Skeletal muscle cell (primary cell): ENCODE measurements at regions not wholly inside any gene's neighbourhood (a gene's known extent, or its start where the extent isn't known, plus 50 kb on each side); places are given as distances from the start of the nearest gene placed in this dataset.

Experiments
- DNase-seq: peaks from one replicate; pipeline ENCODE4 v3.0.0-alpha.2; 2010; ENCODE audit warnings: low read depth
- H3K4me3 ChIP-seq: 2 replicates; pipeline ENCODE4 v1.5.1; 2011; ENCODE audit warnings: low read depth, mild to moderate bottlenecking, control low read depth, low read length, moderate library complexity

DNA sequence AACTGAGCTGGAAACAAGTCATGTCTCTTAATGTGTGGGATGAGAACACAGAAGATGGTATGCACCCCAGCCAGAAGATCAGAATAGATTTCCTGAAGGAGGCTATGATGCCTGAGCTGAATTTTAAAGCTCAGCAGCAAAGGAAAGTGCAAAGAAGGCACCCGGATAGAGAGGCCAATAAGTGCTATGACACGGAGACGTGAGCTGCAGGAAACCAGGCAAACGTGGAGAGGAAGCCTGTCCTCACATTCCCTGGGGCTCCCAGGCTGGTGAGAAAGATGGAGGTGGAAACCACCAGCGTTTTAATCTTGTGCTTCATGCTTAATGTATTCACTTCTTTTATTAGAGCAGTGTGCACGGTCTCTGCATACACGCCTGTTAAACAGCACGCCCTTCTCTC lies 302.1 kb downstream of the HAPSTR1 start:
- DNase-seq = no peak
- H3K4me3 ChIP-seq = no peak overlapping the region

DNA sequence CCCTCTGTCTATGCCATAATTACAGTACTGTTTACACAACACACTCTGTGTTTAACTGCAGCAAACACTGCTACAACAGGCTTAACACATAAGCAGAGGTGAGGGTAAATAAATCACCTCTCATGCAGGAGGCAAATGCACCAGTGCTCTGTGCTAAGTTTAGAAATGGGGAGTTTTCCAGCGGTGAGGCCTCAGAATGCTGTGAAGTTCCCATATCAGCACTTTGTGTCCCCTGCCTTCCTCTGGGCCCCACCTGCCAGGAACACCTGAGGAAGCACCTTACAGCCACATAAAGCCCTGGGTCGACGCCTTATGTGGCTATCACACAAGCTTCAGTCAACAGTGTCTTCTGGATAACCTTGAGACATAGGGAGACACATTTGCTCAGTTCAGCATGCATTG lies 304.5 kb downstream of the HAPSTR1 start:
- H3K4me3 ChIP-seq = no peak overlapping the region
- no peak for DNase-seq

DNA sequence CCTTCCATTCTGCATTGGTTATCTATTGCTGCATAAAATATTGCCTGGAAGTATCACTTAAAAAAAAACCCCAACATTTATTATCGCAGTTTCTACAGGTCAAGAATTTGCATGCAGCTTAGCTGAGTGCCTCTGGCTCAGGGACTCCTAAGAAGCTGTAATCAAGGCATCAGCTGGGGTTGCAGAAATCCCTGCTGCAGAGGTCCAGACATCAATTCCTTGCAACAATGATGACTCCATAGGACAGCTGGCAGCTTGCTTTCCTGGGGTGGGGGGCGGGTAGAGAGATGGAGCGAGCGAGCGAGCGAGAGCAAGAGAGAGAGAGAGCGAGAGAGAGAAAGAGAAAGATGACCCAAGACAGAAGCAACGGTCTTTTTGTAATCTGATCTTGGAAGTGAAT lies 308.1 kb downstream of the HAPSTR1 start:
- no peak overlapping the region for H3K4me3 ChIP-seq
- no peak for DNase-seq

DNA sequence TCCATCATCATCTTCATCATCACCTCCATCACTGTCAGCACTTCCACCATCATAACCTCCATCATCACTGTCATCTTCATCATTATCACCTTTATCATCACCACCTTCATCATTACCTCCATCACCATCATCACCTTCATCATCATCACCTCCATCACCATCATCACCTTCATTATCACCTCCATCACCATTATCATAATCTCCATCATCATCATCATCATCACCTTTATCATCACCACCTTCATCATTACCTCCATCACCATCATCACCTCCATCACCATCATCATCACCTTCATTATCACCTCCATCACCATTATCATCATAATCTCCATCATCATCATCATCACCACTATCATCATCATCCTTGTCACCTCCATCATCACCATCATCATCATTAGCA lies 309.7 kb downstream of the HAPSTR1 start:
- H3K4me3 ChIP-seq = no peak overlapping the region
- no peak for DNase-seq

DNA sequence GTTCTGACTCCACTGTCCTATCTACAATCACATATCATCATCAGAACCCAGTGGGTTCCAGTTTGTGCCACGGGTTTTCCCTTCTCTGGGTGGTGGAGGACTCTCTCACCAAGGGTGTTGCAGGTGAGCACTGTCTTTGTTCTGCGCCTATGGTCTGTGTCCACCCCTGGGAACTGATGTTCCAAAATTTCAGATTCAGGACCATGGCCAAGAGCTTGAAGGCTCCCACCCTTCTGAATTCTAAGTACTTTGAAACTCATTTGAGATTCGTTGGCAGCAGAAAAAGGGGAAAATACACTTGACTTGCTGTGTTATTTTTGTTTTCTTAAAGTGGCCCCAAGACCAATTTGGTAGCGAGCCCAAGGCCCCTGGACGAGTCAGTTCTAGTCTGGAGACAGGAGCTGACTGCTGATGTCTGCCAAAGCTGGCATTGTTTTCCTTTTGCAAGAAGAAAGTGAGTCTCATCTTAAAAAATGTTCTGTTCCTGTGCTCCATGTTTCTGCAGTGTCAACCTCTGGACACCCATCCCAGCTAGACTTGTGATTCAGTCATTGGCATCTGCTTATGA lies 310.9 kb downstream of the HAPSTR1 start:
- no peak for DNase-seq
- no peak overlapping the region for H3K4me3 ChIP-seq

DNA sequence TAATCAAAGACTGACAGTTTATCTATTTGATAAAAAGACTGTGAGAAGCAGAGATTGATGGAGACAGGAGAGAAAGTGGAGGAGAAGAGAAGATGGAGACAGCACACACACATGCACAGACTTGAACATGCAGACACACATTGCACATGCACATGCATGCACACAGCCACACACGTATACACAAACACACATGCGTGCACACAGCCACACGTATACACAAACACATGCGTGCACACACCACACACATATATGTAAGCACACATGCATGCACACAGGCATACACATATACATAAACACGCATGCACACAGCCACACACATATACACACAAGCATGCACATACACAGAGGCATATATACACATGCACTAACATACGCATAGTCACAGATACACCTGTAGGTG lies 313.4 kb downstream of the HAPSTR1 start:
- H3K4me3 ChIP-seq = no peak overlapping the region
- DNase-seq = no peak

DNA sequence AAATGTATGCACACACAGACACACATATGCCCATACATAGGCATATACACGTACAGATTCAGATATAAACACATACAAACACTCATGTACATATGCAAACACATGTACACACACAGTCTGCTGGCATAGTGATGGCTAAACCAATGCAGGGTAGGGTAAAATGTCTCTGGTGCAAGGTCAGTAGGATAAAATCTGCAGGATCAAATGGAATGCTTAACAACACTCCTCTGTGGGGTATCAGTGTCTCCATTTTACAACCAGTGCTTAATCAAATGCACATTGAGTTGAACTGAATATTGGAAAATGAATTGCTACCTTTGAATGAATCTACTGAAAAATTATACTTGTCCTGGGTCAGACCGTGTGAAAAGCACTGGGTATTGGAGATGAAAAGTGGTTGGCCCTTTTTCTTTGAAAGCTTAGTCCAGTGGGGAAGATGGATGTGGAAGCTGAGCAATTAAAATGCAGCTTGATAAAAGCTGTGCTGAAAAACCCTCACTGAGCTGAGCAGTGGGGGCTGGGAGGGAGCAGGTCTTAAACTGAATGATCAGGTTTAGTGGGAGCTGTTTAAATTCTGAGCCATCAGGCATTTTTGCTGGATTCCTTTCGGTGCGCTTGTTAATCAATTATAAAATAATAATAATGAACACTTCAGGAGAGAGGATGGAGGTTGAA lies 314.7 kb downstream of the HAPSTR1 start:
- DNase-seq = no peak
- no peak overlapping the region for H3K4me3 ChIP-seq

DNA sequence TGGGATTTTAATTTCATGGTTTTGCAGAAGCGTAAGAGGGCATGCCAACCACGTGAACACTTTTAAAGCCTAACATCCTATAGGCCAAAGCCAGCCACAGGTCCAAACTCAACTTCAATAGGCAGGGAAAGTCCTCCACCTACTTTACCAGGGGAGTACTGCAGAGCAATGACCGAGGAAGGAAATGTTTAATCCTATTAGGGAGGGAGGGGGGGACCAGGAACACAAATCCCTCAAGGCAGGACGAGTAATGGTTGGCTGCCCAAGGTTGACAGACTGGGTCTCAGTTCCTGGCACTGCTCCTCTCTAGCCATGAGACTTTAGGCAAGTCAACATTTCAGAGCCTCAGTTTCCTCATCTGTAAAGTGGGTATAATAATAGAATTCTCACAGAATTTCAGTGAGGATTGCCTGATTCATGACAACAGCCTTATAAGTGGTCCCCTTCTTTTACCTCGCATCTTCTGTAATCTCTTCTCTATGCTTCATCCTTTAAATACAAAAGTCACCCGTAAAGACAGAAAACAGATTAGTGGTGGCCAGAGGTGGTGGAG lies 315.8 kb downstream of the HAPSTR1 start:
- no peak overlapping the region for H3K4me3 ChIP-seq
- DNase-seq = no peak

DNA sequence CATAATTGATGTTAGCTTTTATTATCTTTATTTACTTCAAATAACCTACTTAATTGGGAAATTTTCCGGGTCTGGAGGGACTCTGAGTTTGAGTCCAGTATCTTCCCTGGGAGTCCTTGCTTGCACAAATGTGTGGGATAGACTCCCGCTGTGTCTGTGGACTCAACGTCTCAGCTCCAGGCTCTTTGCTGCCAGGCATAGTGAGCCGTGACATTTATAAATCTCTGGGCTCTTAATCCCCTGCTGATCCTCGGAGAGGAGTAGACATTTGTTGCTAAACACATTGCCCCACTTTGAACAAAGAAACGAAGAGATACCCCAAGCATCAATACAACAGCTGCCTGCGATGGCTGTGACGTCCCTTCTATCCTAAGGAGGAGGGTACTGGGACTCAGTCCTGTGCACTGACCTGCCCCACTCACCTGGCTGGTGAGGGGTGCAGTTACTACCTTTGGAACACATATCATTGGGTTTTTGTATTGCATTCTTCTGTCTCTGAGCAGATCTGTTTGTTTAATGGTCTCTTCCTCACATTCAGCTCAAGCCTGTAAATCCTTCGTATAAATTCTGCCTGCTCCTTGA lies 316.9 kb downstream of the HAPSTR1 start:
- no peak for DNase-seq
- H3K4me3 ChIP-seq = no peak overlapping the region

DNA sequence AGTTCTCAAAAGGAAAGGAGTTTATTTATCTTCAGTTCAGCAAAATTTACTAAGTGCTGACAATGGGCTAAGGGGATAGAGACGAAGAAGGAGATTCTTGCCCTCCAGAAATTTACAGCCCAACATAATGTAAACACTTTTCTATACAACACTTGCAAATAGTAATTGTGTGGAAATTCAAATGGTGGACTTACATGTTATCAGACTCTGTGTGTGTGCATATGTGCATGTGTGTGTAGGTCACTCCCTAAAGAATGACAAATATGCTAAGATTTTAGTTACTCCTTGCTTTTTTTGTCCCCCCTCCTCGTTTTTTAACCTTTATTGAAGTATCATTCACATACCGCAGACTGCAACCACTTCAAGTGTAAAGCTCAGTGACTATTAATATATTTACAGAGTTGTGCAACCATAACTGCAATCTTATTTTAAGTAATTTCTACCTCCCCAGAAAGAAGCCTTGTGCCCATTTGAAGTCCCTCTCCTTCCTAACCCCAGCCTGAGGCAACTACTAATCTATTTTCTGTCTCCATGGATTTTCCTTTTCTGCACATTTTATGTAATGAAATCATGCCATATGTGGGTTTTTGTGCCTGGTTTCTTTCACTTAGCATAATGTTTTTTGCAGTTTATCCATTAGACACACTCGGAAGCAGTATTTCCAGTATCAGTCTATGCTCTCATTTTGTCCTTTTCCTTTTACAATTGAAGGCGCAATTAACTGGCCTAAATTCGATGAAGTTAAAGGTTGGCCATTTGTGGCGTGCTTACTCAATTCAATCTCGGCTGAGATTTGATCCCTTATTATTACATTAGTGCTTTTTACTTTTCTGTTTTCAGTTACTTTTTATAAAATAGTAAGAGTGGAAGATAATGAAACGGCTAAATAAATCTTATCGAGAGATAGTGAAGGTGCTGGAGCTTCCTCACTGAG lies 318.4 kb downstream of the HAPSTR1 start:
- H3K4me3 ChIP-seq = no peak overlapping the region
- no peak for DNase-seq

DNA sequence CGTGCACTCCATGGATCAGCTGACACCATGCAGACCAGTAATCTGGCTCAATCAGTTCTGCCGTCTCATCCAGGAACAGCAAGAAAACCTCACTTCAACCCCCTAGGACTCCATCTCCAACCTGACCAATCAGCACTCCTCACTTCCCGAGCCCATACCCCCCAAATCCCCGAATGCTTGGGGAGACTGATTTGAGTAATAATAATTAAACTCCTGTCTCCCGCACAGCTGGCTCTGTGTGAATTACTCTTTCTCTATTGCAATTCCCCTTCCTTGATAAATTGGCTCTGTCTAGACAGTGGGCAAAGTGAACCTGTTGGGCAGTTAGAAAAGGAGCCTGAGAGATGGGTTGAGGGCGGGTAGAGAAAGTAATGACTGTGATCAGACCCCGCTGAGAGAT lies 320.0 kb downstream of the HAPSTR1 start:
- H3K4me3 ChIP-seq = no peak overlapping the region
- no peak for DNase-seq

DNA sequence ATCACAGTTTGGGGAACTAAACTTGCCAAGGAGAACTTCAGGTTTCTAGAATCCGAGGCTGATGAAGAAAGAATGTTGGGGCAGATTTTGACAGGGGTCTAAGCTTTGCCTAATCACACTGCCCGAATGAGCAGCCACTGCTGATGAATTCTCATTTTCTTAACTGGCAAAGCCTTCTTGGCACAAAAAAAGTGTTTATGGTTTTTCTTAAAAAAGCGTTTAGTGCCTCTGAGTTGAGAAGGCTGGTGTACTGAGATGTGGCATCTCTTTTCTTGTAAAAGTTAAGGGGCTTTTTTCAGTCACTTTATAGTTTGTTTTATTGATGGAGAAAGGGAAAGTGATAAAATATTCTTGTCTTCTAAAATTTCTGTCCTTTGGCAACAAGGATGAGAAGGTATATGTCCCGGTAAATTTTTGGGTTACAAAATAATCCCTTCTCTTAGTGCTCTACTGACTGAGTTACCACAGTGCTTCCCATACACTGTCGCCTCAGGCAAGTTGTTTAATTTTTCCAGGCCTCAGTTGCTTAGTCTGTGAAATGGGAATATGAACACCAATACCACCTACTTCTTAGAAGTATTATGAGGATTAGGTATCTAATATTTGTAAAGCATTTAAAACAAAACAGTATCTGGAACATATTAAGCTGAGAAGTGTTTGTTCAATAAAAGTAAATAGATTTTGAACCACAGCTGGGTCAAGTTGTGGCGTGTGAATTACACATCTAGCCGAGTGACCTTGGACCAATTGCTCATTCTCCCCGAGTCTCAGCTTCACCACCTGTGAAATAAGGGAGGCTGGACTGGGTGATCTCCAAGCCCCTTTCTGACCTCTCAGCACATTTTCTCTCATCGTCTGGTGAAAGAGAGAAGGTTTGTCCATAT lies 320.8 kb downstream of the HAPSTR1 start:
- no peak for DNase-seq
- H3K4me3 ChIP-seq = no peak overlapping the region

DNA sequence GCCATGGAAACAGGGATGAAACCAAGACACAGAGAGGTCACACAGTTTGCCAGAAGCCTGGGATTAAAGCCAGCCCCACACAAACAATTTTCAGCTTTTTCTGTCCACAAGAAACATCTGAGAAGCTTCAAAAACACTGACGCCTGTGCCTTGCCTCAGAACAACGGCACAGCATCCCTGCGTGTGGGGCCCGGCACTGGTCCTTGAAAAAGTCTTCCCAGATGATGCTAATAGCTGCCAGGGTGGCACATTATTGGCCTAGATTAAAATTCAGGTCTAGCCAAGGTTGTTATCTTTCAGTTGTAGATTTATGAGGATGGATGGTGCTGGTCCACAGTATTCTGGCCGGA lies 321.4 kb downstream of the HAPSTR1 start:
- no peak overlapping the region for H3K4me3 ChIP-seq
- DNase-seq = no peak

DNA sequence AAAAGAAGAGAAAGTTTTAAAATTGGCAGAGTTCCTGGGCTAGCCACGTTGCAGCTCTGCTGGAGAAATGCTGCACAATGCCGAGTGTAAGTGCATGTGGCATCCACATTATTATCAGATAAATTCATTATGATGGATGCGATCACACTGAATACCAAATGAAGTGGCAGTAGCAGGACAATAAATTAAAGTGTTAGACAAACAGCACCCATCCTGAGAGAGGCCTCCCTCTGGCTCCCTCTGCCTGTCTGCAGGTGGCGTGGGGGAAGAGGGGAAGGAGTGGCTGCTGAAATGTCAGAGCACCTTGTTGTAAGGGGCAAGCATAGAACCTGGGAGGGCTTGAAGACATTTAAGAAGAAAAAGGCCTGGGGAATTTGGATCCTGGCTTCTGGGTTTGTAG lies 324.1 kb downstream of the HAPSTR1 start:
- H3K4me3 ChIP-seq = no peak overlapping the region
- DNase-seq = no peak

DNA sequence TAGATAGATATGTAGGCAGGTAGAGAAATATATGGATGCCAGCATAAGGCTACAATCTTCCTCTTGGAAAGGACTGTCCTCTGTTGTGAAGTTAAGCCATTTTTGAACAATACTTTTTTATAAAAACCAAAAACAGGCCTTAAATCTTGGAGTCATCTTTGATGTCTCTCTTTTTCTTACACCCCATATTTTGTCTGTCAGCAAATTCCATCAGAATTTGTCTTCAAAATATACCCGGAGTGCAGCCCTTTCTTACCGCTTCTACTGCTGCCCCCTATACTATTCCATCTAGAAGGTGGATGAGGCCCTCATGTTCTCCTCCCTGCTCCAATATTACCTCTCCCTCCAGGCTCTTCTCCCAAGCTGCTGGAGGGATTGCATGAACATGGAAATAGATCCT lies 326.5 kb downstream of the HAPSTR1 start:
- DNase-seq = no peak
- H3K4me3 ChIP-seq = no peak overlapping the region

DNA sequence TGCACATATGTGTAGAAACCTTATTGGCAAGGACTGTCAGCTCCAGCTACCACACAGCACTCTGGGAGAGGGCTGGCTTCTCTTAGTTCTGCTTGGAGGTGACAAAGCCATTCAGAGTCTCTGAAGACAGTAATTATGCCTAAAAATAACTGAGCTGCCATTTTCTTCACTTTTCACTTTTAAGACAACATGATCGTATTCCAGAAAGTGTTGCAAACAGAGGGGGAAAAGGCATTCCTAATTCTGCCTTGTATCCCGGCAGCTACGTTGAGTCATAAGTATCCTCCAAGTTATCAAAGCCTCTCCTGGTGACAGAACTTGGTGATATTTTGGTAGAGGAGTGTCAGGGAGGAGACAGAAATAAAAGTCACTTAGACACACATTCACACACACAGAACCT lies 327.7 kb downstream of the HAPSTR1 start:
- DNase-seq = no peak
- no peak overlapping the region for H3K4me3 ChIP-seq

DNA sequence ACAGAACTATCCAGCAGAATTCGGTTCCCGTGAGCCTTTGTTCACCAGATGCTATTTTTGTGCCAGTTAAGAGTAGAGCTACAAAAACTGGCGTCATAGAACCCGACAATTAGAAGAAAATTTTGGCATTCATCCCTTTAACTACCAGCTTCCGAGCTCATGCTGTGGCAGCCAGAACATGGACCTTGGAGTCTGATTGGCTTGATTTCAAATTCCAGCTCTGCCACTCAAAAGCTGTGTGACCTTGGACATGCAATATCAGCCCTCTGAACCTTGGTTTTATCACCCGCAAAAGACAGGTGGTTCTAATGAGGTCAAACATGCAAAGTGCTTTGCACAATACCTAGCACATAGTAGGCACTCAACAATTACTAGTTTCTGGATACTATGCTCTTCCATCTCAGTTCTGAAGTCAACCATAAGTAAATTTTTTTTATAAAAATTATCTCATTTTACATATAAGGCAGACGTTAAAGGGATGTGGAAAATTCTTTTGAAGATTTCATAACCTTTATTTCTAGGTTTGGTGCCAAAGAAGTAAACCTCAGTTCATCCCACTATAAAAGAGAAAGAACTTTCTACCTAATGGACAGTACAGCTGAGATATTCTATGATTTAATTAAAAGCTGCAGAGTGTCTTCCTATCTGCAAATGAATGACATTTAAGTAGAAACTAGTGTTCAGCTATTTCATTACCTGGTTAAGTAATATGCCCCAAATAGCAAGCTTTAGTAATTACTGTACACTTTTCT lies 331.5 kb downstream of the HAPSTR1 start:
- no peak for DNase-seq
- no peak overlapping the region for H3K4me3 ChIP-seq

DNA sequence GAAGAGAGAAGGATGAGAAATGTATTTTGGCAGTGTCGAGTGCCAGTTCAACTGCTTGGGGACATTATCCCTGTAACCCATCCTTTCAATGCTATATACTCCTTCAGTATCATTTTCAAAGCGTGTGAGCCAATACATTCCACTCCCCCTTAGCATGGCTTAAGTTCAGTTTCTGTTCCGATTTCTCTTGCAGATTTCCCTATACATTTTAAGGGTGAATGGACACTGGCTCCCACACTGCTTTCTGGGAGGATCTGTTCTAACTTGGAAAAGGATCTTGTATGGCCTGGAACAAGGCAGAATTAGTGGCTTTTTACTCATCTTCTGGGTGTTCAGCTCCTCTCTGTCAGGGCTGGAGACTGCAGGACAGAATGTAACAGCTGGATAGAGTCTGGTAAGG lies 333.8 kb downstream of the HAPSTR1 start:
- H3K4me3 ChIP-seq = no peak overlapping the region
- DNase-seq = no peak
